ENCODE measurements at regions not wholly inside any gene's neighbourhood (a gene's known extent, or its start where the extent isn't known, plus 50 kb on each side); places are given as distances from the start of the nearest gene placed in this dataset.

DNA sequence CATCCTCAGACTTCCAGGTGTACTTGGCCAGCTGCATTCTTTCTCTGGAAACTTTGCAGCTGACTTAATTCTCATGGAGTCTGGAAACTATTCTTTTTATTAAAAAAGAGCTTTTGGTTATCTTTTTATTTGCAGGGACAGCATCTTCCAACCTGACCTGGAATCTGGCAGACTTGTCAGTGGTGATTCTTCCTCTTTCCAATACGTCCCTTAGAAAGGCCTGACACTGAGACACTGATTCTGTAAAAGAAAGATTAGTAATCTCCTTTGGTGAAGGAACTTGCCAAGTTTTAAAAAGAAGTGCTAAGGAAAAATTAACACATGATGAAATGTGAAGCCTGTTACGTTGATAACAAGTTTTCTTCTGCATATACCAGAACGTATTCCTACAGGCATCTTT lies 440.9 kb upstream of the RAG2 start:
- no peak for FAIRE-seq
- H3K4me1 ChIP-seq = no peaks in the 10 kb centered on the region
- H3K4me2 ChIP-seq = no peak overlapping the region
- TF ChIP-seq MAX (IDR thresholded peaks at IDR 0.05) (no peak), RFX5 (IDR thresholded peaks at IDR 0.05) (no peak), MAZ (IDR thresholded peaks at IDR 0.05; ENCODE audit: borderline replicate concordance, low read depth, low read length) (no peak), HOXB13 (CRISPR knock-in tag; IDR thresholded peaks at IDR 0.05; ENCODE audit: low read depth) (no peak), SREBF2 (IDR thresholded peaks at IDR 0.05) (no peak), NR3C1 (IDR thresholded peaks at IDR 0.05) (no peak), MAFK (IDR thresholded peaks at IDR 0.05; ENCODE audit: partially characterized antibody) (no peak), EP300 (IDR thresholded peaks at IDR 0.05) (no peak), JUNB (IDR thresholded peaks at IDR 0.05) (no peak), TFCP2L1 (CRISPR knock-in tag; IDR thresholded peaks at IDR 0.05) (no peak), KDM5A (IDR thresholded peaks at IDR 0.05) (no peak), FOSB (CRISPR knock-in tag; IDR thresholded peaks at IDR 0.05) (no peak), PHF8 (IDR thresholded peaks at IDR 0.05; ENCODE audit: borderline replicate concordance, low read depth) (no peak), HDAC2 (IDR thresholded peaks at IDR 0.05) (no peak), FOXS1 (CRISPR knock-in tag; IDR thresholded peaks at IDR 0.05) (no peak), RARB (CRISPR knock-in tag; IDR thresholded peaks at IDR 0.05) (no peak)
- TF ChIP-seq, protein P1, sequence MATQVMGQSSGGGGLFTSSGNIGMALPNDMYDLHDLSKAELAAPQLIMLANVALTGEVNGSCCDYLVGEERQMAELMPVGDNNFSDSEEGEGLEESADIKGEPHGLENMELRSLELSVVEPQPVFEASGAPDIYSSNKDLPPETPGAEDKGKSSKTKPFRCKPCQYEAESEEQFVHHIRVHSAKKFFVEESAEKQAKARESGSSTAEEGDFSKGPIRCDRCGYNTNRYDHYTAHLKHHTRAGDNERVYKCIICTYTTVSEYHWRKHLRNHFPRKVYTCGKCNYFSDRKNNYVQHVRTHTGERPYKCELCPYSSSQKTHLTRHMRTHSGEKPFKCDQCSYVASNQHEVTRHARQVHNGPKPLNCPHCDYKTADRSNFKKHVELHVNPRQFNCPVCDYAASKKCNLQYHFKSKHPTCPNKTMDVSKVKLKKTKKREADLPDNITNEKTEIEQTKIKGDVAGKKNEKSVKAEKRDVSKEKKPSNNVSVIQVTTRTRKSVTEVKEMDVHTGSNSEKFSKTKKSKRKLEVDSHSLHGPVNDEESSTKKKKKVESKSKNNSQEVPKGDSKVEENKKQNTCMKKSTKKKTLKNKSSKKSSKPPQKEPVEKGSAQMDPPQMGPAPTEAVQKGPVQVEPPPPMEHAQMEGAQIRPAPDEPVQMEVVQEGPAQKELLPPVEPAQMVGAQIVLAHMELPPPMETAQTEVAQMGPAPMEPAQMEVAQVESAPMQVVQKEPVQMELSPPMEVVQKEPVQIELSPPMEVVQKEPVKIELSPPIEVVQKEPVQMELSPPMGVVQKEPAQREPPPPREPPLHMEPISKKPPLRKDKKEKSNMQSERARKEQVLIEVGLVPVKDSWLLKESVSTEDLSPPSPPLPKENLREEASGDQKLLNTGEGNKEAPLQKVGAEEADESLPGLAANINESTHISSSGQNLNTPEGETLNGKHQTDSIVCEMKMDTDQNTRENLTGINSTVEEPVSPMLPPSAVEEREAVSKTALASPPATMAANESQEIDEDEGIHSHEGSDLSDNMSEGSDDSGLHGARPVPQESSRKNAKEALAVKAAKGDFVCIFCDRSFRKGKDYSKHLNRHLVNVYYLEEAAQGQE (IDR thresholded peaks at IDR 0.05) = no peak
- TF ChIP-seq, protein P2, sequence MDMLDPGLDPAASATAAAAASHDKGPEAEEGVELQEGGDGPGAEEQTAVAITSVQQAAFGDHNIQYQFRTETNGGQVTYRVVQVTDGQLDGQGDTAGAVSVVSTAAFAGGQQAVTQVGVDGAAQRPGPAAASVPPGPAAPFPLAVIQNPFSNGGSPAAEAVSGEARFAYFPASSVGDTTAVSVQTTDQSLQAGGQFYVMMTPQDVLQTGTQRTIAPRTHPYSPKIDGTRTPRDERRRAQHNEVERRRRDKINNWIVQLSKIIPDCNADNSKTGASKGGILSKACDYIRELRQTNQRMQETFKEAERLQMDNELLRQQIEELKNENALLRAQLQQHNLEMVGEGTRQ (IDR thresholded peaks at IDR 0.05) = no peak
- TF ChIP-seq, protein P3, sequence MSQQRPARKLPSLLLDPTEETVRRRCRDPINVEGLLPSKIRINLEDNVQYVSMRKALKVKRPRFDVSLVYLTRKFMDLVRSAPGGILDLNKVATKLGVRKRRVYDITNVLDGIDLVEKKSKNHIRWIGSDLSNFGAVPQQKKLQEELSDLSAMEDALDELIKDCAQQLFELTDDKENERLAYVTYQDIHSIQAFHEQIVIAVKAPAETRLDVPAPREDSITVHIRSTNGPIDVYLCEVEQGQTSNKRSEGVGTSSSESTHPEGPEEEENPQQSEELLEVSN (IDR thresholded peaks at IDR 0.05; ENCODE audit: borderline replicate concordance, low read depth) = no peak
- 3% methylated on average over 3 of the region's 3 CpGs for WGBS (ENCODE audit: missing lambda C conversion rate)
- ATAC-seq = no peak
- H3K9me3 ChIP-seq = no peaks in the 10 kb centered on the region
- no peak overlapping the region for H3K4me3 ChIP-seq
- no peak overlapping the region for H3K27ac ChIP-seq
- POLR2A ChIA-PET = no interaction called here
- CTCF ChIA-PET = no interaction called here
- DNase-seq (ENCODE audit: low read depth in 1 of 2, low spot score in 1 of 2) = no peak

DNA sequence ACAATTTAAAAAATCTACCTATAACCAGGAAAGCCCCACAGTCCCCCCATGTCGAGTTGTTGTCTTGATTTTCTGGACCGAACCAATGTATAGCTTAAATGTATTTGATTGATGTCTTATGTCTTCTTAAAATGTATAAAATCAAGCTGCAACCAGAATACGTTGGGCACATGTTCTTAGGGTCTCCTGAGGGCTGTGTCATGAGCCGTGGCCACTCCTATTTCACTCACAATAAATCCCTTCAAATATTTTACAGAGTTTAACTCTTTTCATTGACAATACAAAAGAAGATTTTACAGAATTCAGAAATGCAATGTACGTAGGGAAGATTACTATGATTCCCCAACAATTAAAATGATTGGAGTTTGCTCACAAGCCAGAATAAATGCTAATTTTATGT lies 428.7 kb upstream of the RAG2 start:
- ChIA-PET POLR2A (no interaction called here), CTCF (no interaction called here)
- FAIRE-seq = no peak
- ATAC-seq = no peak
- under 1% methylated on average over 5 of the region's 5 CpGs for WGBS (ENCODE audit: missing lambda C conversion rate)
- Histone ChIP-seq H3K4me2 (no peak overlapping the region), H3K4me1 (no peaks in the 10 kb centered on the region), H3K27ac (no peak overlapping the region), H3K4me3 (no peak overlapping the region), H3K9me3 (no peaks in the 10 kb centered on the region)
- no peak for DNase-seq (ENCODE audit: low read depth in 1 of 2, low spot score in 1 of 2)
- no peak for TF ChIP-seq MYC (IDR thresholded peaks at IDR 0.05; ENCODE audit: borderline replicate concordance, low read length)
- TF ChIP-seq FOSB (CRISPR knock-in tag; IDR thresholded peaks at IDR 0.05) = no peak
- TF ChIP-seq, protein P1 (IDR thresholded peaks at IDR 0.05) = no peak
- no peak for TF ChIP-seq EHMT2 (IDR thresholded peaks at IDR 0.05; ENCODE audit: low read depth)
- TF ChIP-seq HOXA7 (CRISPR knock-in tag; IDR thresholded peaks at IDR 0.05) = no peak
- no peak for TF ChIP-seq RARB (CRISPR knock-in tag; IDR thresholded peaks at IDR 0.05)
- no peak for TF ChIP-seq KDM1A (IDR thresholded peaks at IDR 0.05; ENCODE audit: low read depth)
- TF ChIP-seq MAFK (IDR thresholded peaks at IDR 0.05; ENCODE audit: partially characterized antibody) = no peak
- TF ChIP-seq FOXS1 (CRISPR knock-in tag; IDR thresholded peaks at IDR 0.05) = no peak
- no peak for TF ChIP-seq HOXB5 (CRISPR knock-in tag; IDR thresholded peaks at IDR 0.05)
- TF ChIP-seq SMC3 (IDR thresholded peaks at IDR 0.05) = no peak
- TF ChIP-seq EP300 (IDR thresholded peaks at IDR 0.05) = no peak
- TF ChIP-seq CHD4 (IDR thresholded peaks at IDR 0.05; ENCODE audit: borderline replicate concordance) = no peak
- TF ChIP-seq, protein P4, sequence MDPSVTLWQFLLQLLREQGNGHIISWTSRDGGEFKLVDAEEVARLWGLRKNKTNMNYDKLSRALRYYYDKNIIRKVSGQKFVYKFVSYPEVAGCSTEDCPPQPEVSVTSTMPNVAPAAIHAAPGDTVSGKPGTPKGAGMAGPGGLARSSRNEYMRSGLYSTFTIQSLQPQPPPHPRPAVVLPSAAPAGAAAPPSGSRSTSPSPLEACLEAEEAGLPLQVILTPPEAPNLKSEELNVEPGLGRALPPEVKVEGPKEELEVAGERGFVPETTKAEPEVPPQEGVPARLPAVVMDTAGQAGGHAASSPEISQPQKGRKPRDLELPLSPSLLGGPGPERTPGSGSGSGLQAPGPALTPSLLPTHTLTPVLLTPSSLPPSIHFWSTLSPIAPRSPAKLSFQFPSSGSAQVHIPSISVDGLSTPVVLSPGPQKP (IDR thresholded peaks at IDR 0.05; ENCODE audit: low read depth, low read length) = no peak
- no peak for TF ChIP-seq GATA3 (IDR thresholded peaks at IDR 0.05; ENCODE audit: borderline replicate concordance)
- TF ChIP-seq HEYL (CRISPR knock-in tag; IDR thresholded peaks at IDR 0.05) = no peak
